NCI-H1436 (cell line): ENCODE measurements at regions not wholly inside any gene's neighbourhood (a gene's known extent, or its start where the extent isn't known, plus 50 kb on each side); places are given as distances from the start of the nearest gene placed in this dataset.
"Not testable (repeated sequence)": the region's sequence is repeated elsewhere in the genome, so short reads cannot be mapped to it uniquely, and the experiment has no call there.

Experiments
- DNase-seq: peaks from one replicate; lab custom pipeline; 2025; lab: John Stamatoyannopoulos, UW

GRCh38 chr3:135636596-135636995 lies 328.9 kb upstream of the PPP2R3A start:
- DNase-seq: no peak

- no peak for DNase-seq
These were observed 328.5 kb upstream of the PPP2R3A start for GRCh38 chr3:135637013-135637412.

- no peak for DNase-seq
These were observed 323.8 kb upstream of the PPP2R3A start for GRCh38 chr3:135641761-135642160.

GRCh38 chr3:135645541-135645940 lies 320.0 kb upstream of the PPP2R3A start:
- DNase-seq: no peak

GRCh38 chr3:135646873-135647272 lies 318.7 kb upstream of the PPP2R3A start:
- no peak for DNase-seq

- DNase-seq: no peak
These were observed 316.2 kb upstream of the PPP2R3A start for GRCh38 chr3:135649361-135649760.

- DNase-seq: no peak
These were observed 315.2 kb upstream of the PPP2R3A start for GRCh38 chr3:135650309-135650708.

- DNase-seq: no peak
These were observed 313.1 kb upstream of the PPP2R3A start for GRCh38 chr3:135652388-135652787.

GRCh38 chr3:135655328-135655727 lies 310.2 kb upstream of the PPP2R3A start:
- DNase-seq: no peak

- DNase-seq: not testable (repeated sequence)
These were observed 307.1 kb upstream of the PPP2R3A start for GRCh38 chr3:135658451-135658850.

- no peak for DNase-seq
These were observed 298.5 kb upstream of the PPP2R3A start for GRCh38 chr3:135667061-135667460.

GRCh38 chr3:135674508-135674907 lies 291.0 kb upstream of the PPP2R3A start:
- no peak for DNase-seq

- no peak for DNase-seq
These were observed 287.1 kb upstream of the PPP2R3A start for GRCh38 chr3:135678386-135678785.

GRCh38 chr3:135688003-135688402 lies 277.5 kb upstream of the PPP2R3A start:
- no peak for DNase-seq

- no peak for DNase-seq
These were observed 274.9 kb upstream of the PPP2R3A start for GRCh38 chr3:135690664-135691063.

GRCh38 chr3:135691240-135691639 lies 274.3 kb upstream of the PPP2R3A start:
- no peak for DNase-seq

GRCh38 chr3:135694142-135694541 lies 271.4 kb upstream of the PPP2R3A start:
- peak; percentile 90 for DNase-seq

- DNase-seq: no peak
These were observed 265.8 kb upstream of the PPP2R3A start for GRCh38 chr3:135699741-135700140.

- no peak for DNase-seq
These were observed 258.7 kb upstream of the PPP2R3A start for GRCh38 chr3:135706758-135707375.

- no peak for DNase-seq
These were observed 246.1 kb upstream of the PPP2R3A start for GRCh38 chr3:135719449-135719848.

GRCh38 chr3:135728007-135728721 lies 237.4 kb upstream of the PPP2R3A start:
- no peak for DNase-seq

GRCh38 chr3:135731546-135731945 lies 234.0 kb upstream of the PPP2R3A start:
- no peak for DNase-seq

- DNase-seq: no peak
These were observed 228.8 kb upstream of the PPP2R3A start for GRCh38 chr3:135736740-135737139.

- no peak for DNase-seq
These were observed 225.7 kb upstream of the PPP2R3A start for GRCh38 chr3:135739779-135740178.
